ENCODE measurements at regions not wholly inside any gene's neighbourhood (a gene's known extent, or its start where the extent isn't known, plus 50 kb on each side); places are given as distances from the start of the nearest gene placed in this dataset.
"Not testable (repeated sequence)": the region's sequence is repeated elsewhere in the genome, so short reads cannot be mapped to it uniquely, and the experiment has no call there.

- ChIA-PET POLR2A (no interaction called here), CTCF (no interaction called here)
- TF ChIP-seq CTCF (IDR thresholded peaks at IDR 0.05; ENCODE audit: control extremely low read depth, extremely low read depth, low read depth, missing control alignments): no peak
- no peak for DNase-seq (ENCODE audit: extremely low spot score)
These were observed 2010.0 kb upstream of the WWC1 start for GRCh38 chr5:166281433-166281832.

- DNase-seq (ENCODE audit: extremely low spot score): no peak
- CTCF ChIA-PET: no interaction called here
- POLR2A ChIA-PET: no interaction called here
- TF ChIP-seq CTCF (IDR thresholded peaks at IDR 0.05; ENCODE audit: control extremely low read depth, extremely low read depth, low read depth, missing control alignments): no peak
These were observed 2008.5 kb upstream of the WWC1 start for GRCh38 chr5:166282939-166283338.

GRCh38 chr5:166285361-166285760 is 2006.1 kb upstream of the WWC1 start:
- TF ChIP-seq CTCF (IDR thresholded peaks at IDR 0.05; ENCODE audit: control extremely low read depth, extremely low read depth, low read depth, missing control alignments): no peak
- CTCF ChIA-PET: interaction anchor here (1.0 kb wide), 1 partner anchor 20 kb away, joined by 4 read pairs; no protein-coding TSS in a partner anchor
- POLR2A ChIA-PET: no interaction called here
- DNase-seq (ENCODE audit: extremely low spot score): no peak

- ChIA-PET CTCF (no interaction called here), POLR2A (no interaction called here)
- TF ChIP-seq CTCF (IDR thresholded peaks at IDR 0.05; ENCODE audit: control extremely low read depth, extremely low read depth, low read depth, missing control alignments): no peak
- DNase-seq (ENCODE audit: extremely low spot score): no peak
These were observed 2004.6 kb upstream of the WWC1 start for GRCh38 chr5:166286832-166287231.

GRCh38 chr5:166287866-166288265 is 2003.6 kb upstream of the WWC1 start:
- DNase-seq (ENCODE audit: extremely low spot score): no peak
- CTCF ChIA-PET: no interaction called here
- no peak for TF ChIP-seq CTCF (IDR thresholded peaks at IDR 0.05; ENCODE audit: control extremely low read depth, extremely low read depth, low read depth, missing control alignments)
- POLR2A ChIA-PET: no interaction called here

GRCh38 chr5:166291800-166292199 is 1999.6 kb upstream of the WWC1 start:
- DNase-seq (ENCODE audit: extremely low spot score): not testable (repeated sequence)

GRCh38 chr5:166293892-166294291 is 1997.6 kb upstream of the WWC1 start:
- CTCF ChIA-PET: no interaction called here
- no peak for TF ChIP-seq CTCF (IDR thresholded peaks at IDR 0.05; ENCODE audit: control extremely low read depth, extremely low read depth, low read depth, missing control alignments)
- no peak for DNase-seq (ENCODE audit: extremely low spot score)
- POLR2A ChIA-PET: no interaction called here

More at GRCh38 chr5:166291800-166292199, 1999.6 kb upstream of the WWC1 start:
- CTCF ChIA-PET, POLR2A ChIA-PET: not testable (repeated sequence)

All from GM10248 (cell line).